Endometrium (tissue), 2 donors: ENCODE measurements at regions not wholly inside any gene's neighbourhood (a gene's known extent, or its start where the extent isn't known, plus 50 kb on each side); places are given as distances from the start of the nearest gene placed in this dataset.
A peak's percentile ranks its signal among the peaks of the same experiment; 100 is the strongest.
"Not testable (repeated sequence)": the region's sequence is repeated elsewhere in the genome, so short reads cannot be mapped to it uniquely, and the experiment has no call there.

Experiments
- FAIRE-seq: peaks from 2 replicates; lab custom pipeline; 2012; peaks lifted over from hg19 to GRCh38; lab: Jason Lieb, UNC
- donor health status: control.
- donor health status: control.

DNA sequence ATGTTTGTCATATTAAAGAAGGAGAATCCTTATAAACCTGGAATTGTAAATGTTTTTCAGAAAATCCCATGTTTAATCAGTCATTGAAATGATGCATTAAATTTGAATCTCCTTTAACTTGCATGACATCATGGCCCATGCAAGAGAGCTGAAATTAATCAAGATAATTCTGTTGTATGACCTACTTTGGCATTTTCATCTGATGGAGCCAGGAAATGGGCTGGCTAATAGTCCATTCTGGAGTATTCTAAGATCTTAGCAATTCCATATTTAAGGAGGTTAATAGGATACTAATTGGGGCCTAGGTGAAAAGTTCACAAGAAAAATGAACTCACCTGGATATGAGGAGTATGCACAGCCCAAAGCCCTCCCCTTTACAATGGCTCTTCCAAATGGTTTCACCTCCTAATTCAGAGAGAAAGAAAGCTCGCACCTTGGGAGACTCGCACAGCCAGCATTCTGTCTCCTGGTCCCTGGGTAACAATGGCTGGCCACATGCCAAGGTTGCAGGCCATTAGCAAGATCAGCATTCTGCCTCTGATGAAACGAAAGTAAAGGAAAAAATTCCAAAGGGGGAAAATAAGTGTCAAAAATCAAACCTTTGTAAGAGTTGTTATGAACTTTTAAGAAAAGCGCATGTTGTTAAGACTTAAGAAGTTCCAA, 786.4 kb downstream of the MCTP2 start:
- no peak for FAIRE-seq

DNA sequence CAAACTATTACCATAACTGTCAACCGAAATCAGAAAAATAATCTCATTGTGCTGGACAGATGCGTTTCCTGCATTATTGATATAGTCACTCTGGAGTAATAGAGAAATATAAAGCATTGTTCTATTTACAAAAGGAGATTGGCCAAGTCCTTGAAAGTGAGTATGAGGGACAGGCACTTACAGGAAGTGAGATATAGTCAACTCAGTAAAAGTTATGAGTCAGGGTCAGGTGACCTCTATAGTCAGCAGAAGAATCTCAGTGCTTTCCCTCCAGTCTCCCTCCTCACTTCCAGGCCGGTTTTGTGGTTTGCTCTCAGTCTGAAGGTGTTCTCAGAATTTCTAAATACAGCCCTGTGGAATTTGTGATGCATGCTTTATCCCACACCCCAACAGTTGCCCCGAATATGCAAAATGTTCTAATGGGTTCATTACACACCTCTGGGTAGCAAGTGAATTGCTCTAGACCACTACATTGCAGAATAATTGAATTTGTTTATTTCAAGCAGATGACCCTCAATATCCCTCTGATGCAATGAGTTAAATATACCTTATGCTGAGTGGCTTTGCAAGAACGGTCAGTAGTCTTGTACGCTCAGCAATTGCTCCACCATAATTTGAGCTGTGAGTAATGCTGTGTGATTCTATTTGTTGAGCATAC, 787.7 kb downstream of the MCTP2 start:
- FAIRE-seq = no peak

GRCh38 chr15:95019907-95020306, 788.5 kb downstream of the MCTP2 start:
- no peak for FAIRE-seq

DNA sequence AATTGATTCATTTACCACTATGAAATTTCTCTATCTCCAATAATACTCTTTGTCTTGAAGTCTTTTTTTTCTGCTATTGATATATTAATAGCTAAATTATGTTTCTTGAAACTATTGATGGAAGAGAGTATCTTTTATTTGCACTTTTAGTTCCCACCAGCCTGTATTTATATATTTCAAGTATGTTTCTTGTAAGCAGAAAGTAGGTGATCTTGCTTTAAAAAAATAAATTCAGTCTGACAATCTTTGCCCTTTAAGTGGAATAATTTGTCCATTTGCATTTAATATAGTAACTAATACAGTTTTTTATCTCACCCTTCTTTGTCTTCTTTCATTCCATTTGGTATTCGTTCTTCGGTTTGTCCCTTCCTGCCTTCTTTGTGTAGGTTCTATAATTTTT, 790.5 kb downstream of the MCTP2 start:
- FAIRE-seq = no peak

- no peak for FAIRE-seq
Measured at GRCh38 chr15:95024351-95024750, 793.0 kb downstream of the MCTP2 start.

DNA sequence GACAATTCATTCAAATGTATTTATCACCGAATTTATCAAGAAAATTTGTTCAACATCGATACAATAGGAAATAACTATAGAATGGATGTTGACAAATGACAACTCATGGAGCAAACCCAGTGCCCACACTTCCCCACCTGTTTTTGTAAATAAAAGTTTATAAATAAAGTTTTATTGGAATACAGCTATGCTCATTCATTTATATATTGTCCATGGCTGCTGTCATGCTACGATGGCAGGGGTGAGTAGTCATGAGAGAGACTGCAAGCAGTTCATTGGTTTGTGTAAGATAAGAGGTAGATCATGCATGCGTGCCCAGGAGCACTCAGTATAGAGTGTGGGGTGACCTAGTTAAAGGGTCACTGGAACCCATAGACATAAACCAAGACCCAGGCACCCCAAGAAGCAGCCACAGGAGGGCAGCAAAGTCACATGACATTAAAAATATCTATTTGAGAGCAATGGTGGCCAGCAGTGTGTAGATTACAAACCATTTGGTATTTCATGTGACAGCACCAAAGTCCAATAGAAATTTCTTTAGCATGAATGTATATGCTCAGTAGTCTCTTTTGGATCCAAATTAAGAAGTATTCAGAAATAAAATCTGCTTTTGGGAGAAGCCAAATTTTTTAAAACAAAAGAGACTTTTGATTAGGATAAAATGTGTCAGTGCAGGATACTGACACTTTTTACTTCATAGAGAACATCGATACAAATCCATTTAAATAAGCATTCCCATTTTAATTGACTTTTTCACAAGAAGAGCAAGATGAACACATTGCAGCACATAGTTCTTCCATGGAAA, 794.8 kb downstream of the MCTP2 start:
- no peak for FAIRE-seq

- FAIRE-seq = no peak
Measured at GRCh38 chr15:95027981-95028380, 796.6 kb downstream of the MCTP2 start.

DNA sequence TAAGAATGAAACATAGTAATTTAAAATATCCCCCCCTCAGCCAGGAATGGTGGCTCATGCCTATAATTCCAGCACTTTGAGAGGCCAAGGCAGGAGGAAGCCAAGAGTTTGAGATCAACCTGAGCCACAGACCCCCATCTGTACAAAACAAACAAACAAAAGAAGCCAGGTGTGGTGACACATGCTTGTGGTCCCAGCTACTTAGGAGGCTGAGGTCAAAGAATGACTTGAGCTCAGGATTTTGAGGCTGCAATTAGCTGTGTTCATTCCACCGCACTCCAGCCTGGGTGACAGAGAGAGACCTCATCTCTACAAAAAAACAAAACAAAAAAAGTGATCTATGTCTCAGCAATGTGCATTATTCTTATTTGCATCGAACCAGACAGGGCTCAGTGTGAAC, 800.8 kb downstream of the MCTP2 start:
- FAIRE-seq = no peak

GRCh38 chr15:95035106-95035505, 803.7 kb downstream of the MCTP2 start:
- FAIRE-seq = no peak

- no peak for FAIRE-seq
Measured at GRCh38 chr15:95041297-95041696, 809.9 kb downstream of the MCTP2 start.

- not testable (repeated sequence) for FAIRE-seq
Measured at GRCh38 chr15:95043236-95043932, 812.0 kb downstream of the MCTP2 start.

- FAIRE-seq = no peak
Measured at GRCh38 chr15:95043933-95044313, 812.6 kb downstream of the MCTP2 start.

GRCh38 chr15:95044745-95045417, 813.5 kb downstream of the MCTP2 start:
- no peak for FAIRE-seq

DNA sequence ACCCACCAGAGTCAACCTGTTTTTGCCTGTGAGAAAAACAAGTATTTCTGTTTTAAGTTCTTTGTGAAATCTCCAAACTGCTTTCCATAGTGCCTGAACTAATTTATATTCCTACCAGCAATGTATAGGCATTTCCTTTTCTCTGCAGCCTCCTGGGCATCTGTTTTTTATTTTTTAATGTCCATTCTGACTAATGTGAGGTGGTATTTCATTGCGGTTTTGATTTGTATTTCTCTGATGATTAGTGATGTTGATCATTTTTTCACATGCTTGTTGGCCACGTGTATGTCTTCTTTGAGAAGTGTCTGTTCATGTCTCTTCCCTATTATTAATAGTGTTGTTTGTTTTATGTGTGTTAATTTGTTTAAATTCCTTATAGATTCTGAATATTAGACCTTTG, 820.5 kb downstream of the MCTP2 start:
- FAIRE-seq = no peak

- FAIRE-seq = no peak
Measured at GRCh38 chr15:95059346-95059905, 828.1 kb downstream of the MCTP2 start.

DNA sequence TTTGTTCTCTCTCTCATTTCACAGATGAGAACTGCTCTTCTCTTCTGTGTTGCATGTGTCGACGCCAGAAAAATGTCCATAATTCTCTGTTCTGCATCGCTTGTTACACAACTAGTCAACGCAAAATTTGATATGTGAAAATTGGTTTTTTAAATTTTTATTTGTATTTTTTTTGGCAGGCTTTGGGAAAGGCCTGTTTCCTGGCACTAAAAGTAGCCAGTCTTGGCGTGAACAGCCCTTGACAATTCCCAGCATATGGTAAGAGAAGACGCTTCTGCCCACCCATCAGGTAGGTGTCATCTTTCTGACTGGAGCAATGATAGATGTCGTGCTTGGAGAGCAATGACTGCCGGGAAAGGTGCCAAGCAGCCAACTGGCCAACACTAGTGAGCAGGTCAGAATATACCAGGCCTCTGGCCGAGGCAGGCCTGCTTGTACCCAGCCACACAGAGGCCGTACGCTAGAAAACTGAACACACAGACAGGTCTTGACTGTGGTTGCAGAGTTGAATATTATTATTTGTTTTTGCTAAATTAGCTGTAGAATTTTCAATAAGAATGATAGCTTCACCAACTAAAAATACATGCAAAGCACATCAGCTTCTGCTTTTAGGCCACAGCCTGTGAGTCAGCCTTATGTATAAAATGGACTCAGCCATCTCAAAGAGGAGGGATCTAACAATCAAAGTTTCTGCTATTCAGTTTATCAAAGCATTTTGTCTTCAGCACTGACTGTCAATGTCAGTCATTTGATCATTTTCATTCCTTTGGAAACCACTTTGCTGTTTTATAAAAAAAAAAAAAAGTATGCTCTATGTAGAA, 837.5 kb downstream of the MCTP2 start:
- no peak for FAIRE-seq

GRCh38 chr15:95075792-95076677, 844.7 kb downstream of the MCTP2 start:
- FAIRE-seq = no peak

GRCh38 chr15:95076678-95076990, 845.3 kb downstream of the MCTP2 start:
- no peak for FAIRE-seq

DNA sequence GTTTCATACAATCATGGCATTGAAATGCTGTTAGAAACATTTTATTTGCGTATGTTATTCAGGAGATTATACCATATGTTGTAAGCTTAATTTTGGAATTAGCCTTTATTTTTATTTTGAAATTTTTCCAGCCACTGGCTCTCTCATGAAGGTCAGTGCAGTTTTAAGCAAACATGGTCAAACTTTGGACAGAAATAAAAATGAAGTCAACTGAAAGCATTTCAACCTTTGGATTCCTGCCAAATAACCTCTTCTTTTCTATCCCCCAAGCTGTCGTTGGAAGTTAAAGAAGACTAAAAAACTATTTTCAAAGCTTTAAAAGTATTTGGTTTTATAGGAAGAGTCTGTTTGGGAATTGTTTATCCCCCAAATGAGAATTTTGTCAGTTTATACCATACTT, 846.6 kb downstream of the MCTP2 start:
- peak; percentile 77 for FAIRE-seq

DNA sequence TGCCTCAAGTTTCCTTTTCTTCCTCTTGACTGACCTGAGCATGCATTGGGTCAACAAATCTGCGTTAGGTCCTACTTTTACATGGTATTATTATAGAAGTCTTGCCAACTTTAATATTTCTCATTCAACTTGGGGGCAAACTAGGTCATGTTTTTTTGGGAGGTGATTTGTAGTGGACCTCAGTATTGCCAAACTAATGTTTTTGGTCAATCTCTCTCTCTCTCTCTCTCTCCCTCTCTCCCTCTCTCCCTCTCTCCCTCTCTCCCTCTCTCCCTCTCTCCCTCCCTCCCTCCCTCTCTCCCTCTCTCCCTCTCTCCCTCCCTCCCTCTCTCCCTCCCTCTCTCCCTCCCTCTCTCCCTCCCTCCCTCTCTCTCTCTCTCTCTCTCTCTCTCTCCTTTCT, 848.9 kb downstream of the MCTP2 start:
- FAIRE-seq = not testable (repeated sequence)
